H9 (cell line): ENCODE measurements at regions not wholly inside any gene's neighbourhood (a gene's known extent, or its start where the extent isn't known, plus 50 kb on each side); places are given as distances from the start of the nearest gene placed in this dataset.

Experiments used
- DNase-seq: peaks from one replicate; pipeline ENCODE4 v3.0.0-alpha.2; 2017
- H2AFZ ChIP-seq: one replicate; pipeline ENCODE4 v1.6.1; 2013; ENCODE audit warnings: mild to moderate bottlenecking, low read length, control low read depth, moderate library complexity
- H2AK5ac ChIP-seq: 2 replicates; pipeline ENCODE4 v1.6.1; 2013; ENCODE audit warnings: low read length, control low read depth, mixed read lengths; ENCODE audit not compliant: insufficient read length
- H2BK120ac ChIP-seq: one replicate; pipeline ENCODE4 v1.6.1; 2013; ENCODE audit warnings: low read depth, mild to moderate bottlenecking, low read length, control low read depth, inconsistent platforms; ENCODE audit not compliant: poor library complexity, severe bottlenecking
- H2BK12ac ChIP-seq: 2 replicates; pipeline ENCODE4 v1.6.1; 2013; ENCODE audit warnings: low read length, control low read depth, mixed read lengths, low read depth; ENCODE audit not compliant: insufficient read length
- H2BK15ac ChIP-seq: 2 replicates; pipeline ENCODE4 v1.6.1; 2013; ENCODE audit warnings: low read depth, low read length, control low read depth
- H2BK20ac ChIP-seq: one replicate; pipeline ENCODE4 v1.6.1; 2013; ENCODE audit warnings: low read depth, mild to moderate bottlenecking, low read length, control low read depth, inconsistent platforms; ENCODE audit not compliant: poor library complexity, severe bottlenecking
- H2BK5ac ChIP-seq: 2 replicates; pipeline ENCODE4 v1.6.1; 2013; ENCODE audit warnings: low read length, control low read depth, mixed read lengths; ENCODE audit not compliant: insufficient read length
- H3K14ac ChIP-seq: 2 replicates; pipeline ENCODE4 v1.6.1; 2013; ENCODE audit warnings: low read length, control low read depth; ENCODE audit not compliant: insufficient read depth
- H3K18ac ChIP-seq: 2 replicates; pipeline ENCODE4 v1.6.1; 2013; ENCODE audit warnings: low read depth, mild to moderate bottlenecking, mixed read lengths, low read length, control low read depth; ENCODE audit not compliant: insufficient read length
- H3K23ac ChIP-seq: 2 replicates; pipeline ENCODE4 v1.6.1; 2013; ENCODE audit warnings: low read length, control low read depth, mixed read lengths, low read depth; ENCODE audit not compliant: insufficient read length
- H3K23me2 ChIP-seq: 2 replicates; pipeline ENCODE4 v1.6.1; 2013; ENCODE audit warnings: low read depth, mild to moderate bottlenecking, mixed read lengths, low read length, control low read depth; ENCODE audit not compliant: insufficient read length, poor library complexity, severe bottlenecking
- H3K27ac ChIP-seq: 2 replicates; pipeline ENCODE4 v1.5.1; 2013; ENCODE audit warnings: low read length, control low read depth, mixed read lengths, low read depth; ENCODE audit not compliant: insufficient read length
- H3K27me3 ChIP-seq: 2 replicates; pipeline ENCODE4 v1.6.1; 2013; ENCODE audit warnings: low read length, control low read depth, inconsistent platforms; ENCODE audit not compliant: insufficient read depth
- H3K4ac ChIP-seq: 2 replicates; pipeline ENCODE4 v1.6.1; 2013; ENCODE audit warnings: low read depth, mild to moderate bottlenecking, control low read depth, inconsistent platforms, low read length, moderate library complexity
- H3K4me1 ChIP-seq: 2 replicates; pipeline ENCODE4 v1.6.1; 2013; ENCODE audit warnings: low read length, control low read depth, inconsistent platforms; ENCODE audit not compliant: insufficient read depth
- H3K4me2 ChIP-seq: 2 replicates; pipeline ENCODE4 v1.6.1; 2013; ENCODE audit warnings: low read length, control low read depth, mixed read lengths; ENCODE audit not compliant: insufficient read length, insufficient read depth
- H3K56ac ChIP-seq: 2 replicates; pipeline ENCODE4 v1.6.1; 2013; ENCODE audit warnings: low read depth, mild to moderate bottlenecking, mixed read lengths, low read length, control low read depth; ENCODE audit not compliant: insufficient read length
- H3K79me1 ChIP-seq: 2 replicates; pipeline ENCODE4 v1.6.1; 2013; ENCODE audit warnings: low read depth, mild to moderate bottlenecking, moderate library complexity, low read length, control low read depth, inconsistent platforms; ENCODE audit not compliant: insufficient read depth, poor library complexity, severe bottlenecking
- H3K79me2 ChIP-seq: 2 replicates; pipeline ENCODE4 v1.6.1; 2013; ENCODE audit warnings: low read length, control low read depth, inconsistent platforms; ENCODE audit not compliant: insufficient read depth
- H3K9ac ChIP-seq: 2 replicates; pipeline ENCODE4 v1.6.1; 2013; ENCODE audit warnings: low read length, control low read depth, mixed read lengths; ENCODE audit not compliant: insufficient read length; ENCODE audit errors: extremely low read depth
- H3K9me3 ChIP-seq: one replicate; pipeline ENCODE4 v1.6.1; 2013; ENCODE audit warnings: low read depth, low read length, inconsistent platforms; ENCODE audit not compliant: control insufficient read depth
- H3T11ph ChIP-seq: one replicate; pipeline ENCODE4 v1.6.1; 2013; ENCODE audit warnings: mild to moderate bottlenecking, low read length, control low read depth, inconsistent platforms
- H4K20me1 ChIP-seq: one replicate; pipeline ENCODE4 v1.6.1; 2013; ENCODE audit not compliant: control insufficient read depth, insufficient read length, insufficient read depth
- H4K5ac ChIP-seq: 2 replicates; pipeline ENCODE4 v1.6.1; 2013; ENCODE audit warnings: low read depth, mild to moderate bottlenecking, mixed read lengths, low read length, control low read depth; ENCODE audit not compliant: insufficient read length
- H4K8ac ChIP-seq: replicated peaks from 2 replicates; pipeline ENCODE4 v1.6.1; 2013; ENCODE audit warnings: low read length, control low read depth, mixed read lengths, low read depth; ENCODE audit not compliant: insufficient read length
- H4K91ac ChIP-seq: 2 replicates; pipeline ENCODE4 v1.6.1; 2013; ENCODE audit warnings: low read depth, mild to moderate bottlenecking, moderate library complexity, mixed read lengths, low read length, control low read depth; ENCODE audit not compliant: insufficient read length
- H3K27ac Mint-ChIP-seq, 3 experiments: 2 replicates in 2 of 3; 3 replicates in 1 of 3; pipeline ENCODE4 v1.8.0; 2020 to 2021; ENCODE audit warnings: mixed read lengths in 3 of 3, mild to moderate bottlenecking in 1 of 3, moderate library complexity in 1 of 3
- H3K27me3 Mint-ChIP-seq: 2 replicates; pipeline ENCODE4 v1.8.0; 2021; ENCODE audit warnings: low read depth, mild to moderate bottlenecking, moderate library complexity, mixed read lengths
- H3K36me3 Mint-ChIP-seq, 3 experiments: 2 replicates in 2 of 3; 3 replicates in 1 of 3; pipeline ENCODE4 v1.8.0; 2020 to 2021; ENCODE audit warnings: low read depth in 3 of 3, mixed read lengths in 3 of 3; ENCODE audit not compliant: insufficient read depth in 1 of 3
- H3K4me1 Mint-ChIP-seq, 2 experiments: 2 replicates each; pipeline ENCODE4 v1.8.0; 2020; ENCODE audit warnings: mixed read lengths in 2 of 2
- H3K4me3 Mint-ChIP-seq, 2 experiments: 2 replicates in 1 of 2; 3 replicates in 1 of 2; pipeline ENCODE4 v1.8.0; 2020 to 2021; ENCODE audit warnings: mild to moderate bottlenecking in 2 of 2, mixed read lengths in 2 of 2, moderate library complexity in 1 of 2
- H3K9me3 Mint-ChIP-seq, 2 experiments: 2 replicates in 1 of 2; 3 replicates in 1 of 2; pipeline ENCODE4 v1.8.0; 2020; ENCODE audit warnings: mild to moderate bottlenecking in 2 of 2, mixed read lengths in 2 of 2, moderate library complexity in 1 of 2
- CTCF ChIP-seq: fragments of 200-600 bp; sonication (generic); conservative IDR thresholded peaks from 3 replicates; pipeline ENCODE4 v1.8.0; 2021; ENCODE audit warnings: antibody characterized with exemption, mild to moderate bottlenecking
- WGBS: extraction: QIAGEN DNeasy Blood & Tissue Kit; methylation state at CpG from one replicate; pipeline ENCODE4 v1.1.7; 2013; ENCODE audit warnings: missing lambda C conversion rate, low lambda C conversion rate, mixed read lengths; ENCODE audit not compliant: insufficient read length; ENCODE audit errors: extremely low coverage; 5-methylcytosine and 5-hydroxymethylcytosine counted together

- Histone ChIP-seq H4K20me1 (no peaks in the 10 kb centered on the region), H3K4me2 (no peak overlapping the region), H3K4me1 (no peaks in the 10 kb centered on the region), H2BK20ac (no peak overlapping the region), H3K23ac (no peak overlapping the region), H2BK12ac (no peak overlapping the region), H3K79me1 (no peaks in the 10 kb centered on the region), H2AK5ac (no peak overlapping the region), H4K5ac (no peak overlapping the region), H2AFZ (no peak overlapping the region), H2BK120ac (no peak overlapping the region), H3K79me2 (no peaks in the 10 kb centered on the region), H3K14ac (no peak overlapping the region), H2BK15ac (no peak overlapping the region), H3K18ac (no peak overlapping the region), H3K27me3 (no peaks in the 10 kb centered on the region), H4K8ac (no peak overlapping the region), H4K91ac (no peak overlapping the region), H3T11ph (no peak overlapping the region), H3K27ac (no peak overlapping the region), H3K4ac (no peak overlapping the region), H3K23me2 (no peaks in the 10 kb centered on the region), H3K9ac (no peak overlapping the region), H2BK5ac (no peak overlapping the region), H3K56ac (no peak overlapping the region), H3K9me3 (no peaks in the 10 kb centered on the region)
- TF ChIP-seq CTCF = peak; percentile 94
- DNase-seq = peak; percentile 91
- H3K36me3 Mint-ChIP-seq = peaks cover 0 to 10% (median 1%) of the 10 kb centered on the region in 3 experiments; a peak in 4 of 7 replicates
- peaks cover 24% of the 10 kb centered on the region for H3K27me3 Mint-ChIP-seq
- H3K9me3 Mint-ChIP-seq = peaks cover 2 to 5% of the 10 kb centered on the region in 2 experiments; a peak in 2 of 5 replicates
- no CpG with 5 or more reads among the region's 9 CpGs for WGBS
- peaks cover 5 to 12% of the 10 kb centered on the region in 2 experiments; a peak in 3 of 4 replicates for H3K4me1 Mint-ChIP-seq
- H3K27ac Mint-ChIP-seq = no peak overlapping the region
- no peak overlapping the region for H3K4me3 Mint-ChIP-seq
Measured at GRCh38 chr9:107422189-107423185, 67.1 kb downstream of the KLF4 start.
